Cardiac muscle cell (in vitro differentiated cells and primary cell): ENCODE measurements at regions not wholly inside any gene's neighbourhood (a gene's known extent, or its start where the extent isn't known, plus 50 kb on each side); places are given as distances from the start of the nearest gene placed in this dataset.

Experiments
- DNase-seq, 2 donors: peaks; one replicate each; pipeline versions ENCODE4 v3.0.0 to v3.0.0-alpha.2; 2010 to 2017; ENCODE audit warnings: low read depth in 1 of 2, low spot score in 1 of 2
- H3K27ac ChIP-seq: fragments of 200-600 bp; sonication (generic); 2 replicates; pipeline ENCODE4 v1.5.1; 2016
- H3K27me3 ChIP-seq: fragments of 200-600 bp; sonication (generic); 2 replicates; pipeline ENCODE4 v1.6.0; 2016; ENCODE audit warnings: control low read depth
- H3K36me3 ChIP-seq: fragments of 200-600 bp; sonication (generic); 2 replicates; pipeline ENCODE4 v1.5.1; 2016; ENCODE audit warnings: control low read depth
- H3K4me1 ChIP-seq: fragments of 200-600 bp; sonication (generic); 2 replicates; pipeline ENCODE4 v1.8.1; 2017; ENCODE audit warnings: low read depth, mild to moderate bottlenecking, mixed run types
- H3K4me3 ChIP-seq: fragments of 200-600 bp; sonication (generic); 2 replicates; pipeline ENCODE4 v1.5.1; 2016; ENCODE audit warnings: mild to moderate bottlenecking
- H3K9me3 ChIP-seq: fragments of 200-600 bp; sonication (generic); 2 replicates; pipeline ENCODE4 v1.5.1; 2017; ENCODE audit warnings: low read depth, mild to moderate bottlenecking, control low read depth
- CTCF ChIP-seq: IDR thresholded peaks from 2 replicates; pipeline ENCODE4 v1.5.1; 2012; ENCODE audit warnings: low read depth, mild to moderate bottlenecking, low read length

- no peak for TF ChIP-seq CTCF
- Histone ChIP-seq H3K27ac (no peak overlapping the region), H3K36me3 (no peaks in the 10 kb centered on the region), H3K4me3 (no peak overlapping the region), H3K4me1 (no peaks in the 10 kb centered on the region), H3K27me3 (no peaks in the 10 kb centered on the region), H3K9me3 (no peaks in the 10 kb centered on the region)
- peak in 1 of 2 donors; percentile 5 for DNase-seq
These were observed 111.3 kb upstream of the TCF4 start for GRCh38 chr18:55699233-55699765.

GRCh38 chr18:55696811-55697210 lies 108.8 kb upstream of the TCF4 start:
- TF ChIP-seq CTCF: no peak
- H3K36me3 ChIP-seq: no peaks in the 10 kb centered on the region
- no peaks in the 10 kb centered on the region for H3K9me3 ChIP-seq
- H3K4me3 ChIP-seq: no peak overlapping the region
- no peaks in the 10 kb centered on the region for H3K27me3 ChIP-seq
- DNase-seq: no peak
- no peaks in the 10 kb centered on the region for H3K4me1 ChIP-seq
- no peak overlapping the region for H3K27ac ChIP-seq

- no peak overlapping the region for H3K4me3 ChIP-seq
- H3K27ac ChIP-seq: no peak overlapping the region
- no peaks in the 10 kb centered on the region for H3K36me3 ChIP-seq
- TF ChIP-seq CTCF: no peak
- no peaks in the 10 kb centered on the region for H3K9me3 ChIP-seq
- H3K27me3 ChIP-seq: no peaks in the 10 kb centered on the region
- no peak for DNase-seq
- no peaks in the 10 kb centered on the region for H3K4me1 ChIP-seq
These were observed 107.1 kb upstream of the TCF4 start for GRCh38 chr18:55695091-55695490.

- DNase-seq: peak in 1 of 2 donors; percentile 11
- Histone ChIP-seq H3K36me3 (no peaks in the 10 kb centered on the region), H3K4me1 (no peaks in the 10 kb centered on the region), H3K9me3 (no peaks in the 10 kb centered on the region), H3K4me3 (no peak overlapping the region), H3K27ac (no peak overlapping the region), H3K27me3 (no peaks in the 10 kb centered on the region)
- TF ChIP-seq CTCF: no peak
These were observed 106.3 kb upstream of the TCF4 start for GRCh38 chr18:55694291-55694690.

GRCh38 chr18:55688030-55688429 lies 100.0 kb upstream of the TCF4 start:
- Histone ChIP-seq H3K4me1 (peaks cover 6% of the 10 kb centered on the region), H3K27ac (no peak overlapping the region), H3K4me3 (no peak overlapping the region), H3K9me3 (no peaks in the 10 kb centered on the region), H3K36me3 (no peaks in the 10 kb centered on the region), H3K27me3 (no peaks in the 10 kb centered on the region)
- DNase-seq: no peak
- no peak for TF ChIP-seq CTCF

- Histone ChIP-seq H3K27me3 (no peaks in the 10 kb centered on the region), H3K9me3 (no peaks in the 10 kb centered on the region), H3K36me3 (no peaks in the 10 kb centered on the region), H3K4me1 (peaks cover 6% of the 10 kb centered on the region), H3K4me3 (no peak overlapping the region), H3K27ac (no peak overlapping the region)
- no peak for DNase-seq
- TF ChIP-seq CTCF: no peak
These were observed 99.1 kb upstream of the TCF4 start for GRCh38 chr18:55687106-55687505.
